Fibroblast of lung (primary cell): ENCODE measurements at regions not wholly inside any gene's neighbourhood (a gene's known extent, or its start where the extent isn't known, plus 50 kb on each side); places are given as distances from the start of the nearest gene placed in this dataset.

Source experiments
- EZH2 ChIP-seq: IDR thresholded peaks from 2 replicates; pipeline ENCODE4 v1.5.1; 2012; ENCODE audit warnings: low read length, control low read depth, mild to moderate bottlenecking; ENCODE audit errors: missing control alignments
- TF ChIP-seq, protein P1 (sequence below), 2 donors: IDR thresholded peaks in 1 of 2; conservative IDR thresholded peaks in 1 of 2; 1 replicate in 1 of 2; 2 replicates in 1 of 2; pipeline ENCODE4 v1.5.1; 2011 to 2012; ENCODE audit warnings: low read length in 2 of 2, control low read depth in 1 of 2, inconsistent platforms in 1 of 2, low read depth in 1 of 2, mild to moderate bottlenecking in 1 of 2

DNA sequence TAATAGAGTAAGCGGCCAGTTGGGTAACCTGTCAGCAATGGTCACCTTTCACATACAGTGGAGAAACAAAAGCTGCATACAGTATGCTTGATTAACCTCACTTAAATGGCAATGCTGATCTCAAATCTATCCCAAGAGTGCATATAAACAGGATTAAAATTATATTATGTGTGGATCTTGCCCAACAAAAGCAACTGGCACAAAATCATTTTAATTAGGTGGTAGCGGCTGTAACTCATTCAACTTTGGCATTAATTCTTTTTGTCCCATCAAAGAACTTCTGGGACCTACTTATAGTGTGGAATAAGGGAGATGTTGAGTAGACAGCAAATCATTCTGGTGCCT lies 167.8 kb upstream of the VRK2 start:
- TF ChIP-seq, protein P1, sequence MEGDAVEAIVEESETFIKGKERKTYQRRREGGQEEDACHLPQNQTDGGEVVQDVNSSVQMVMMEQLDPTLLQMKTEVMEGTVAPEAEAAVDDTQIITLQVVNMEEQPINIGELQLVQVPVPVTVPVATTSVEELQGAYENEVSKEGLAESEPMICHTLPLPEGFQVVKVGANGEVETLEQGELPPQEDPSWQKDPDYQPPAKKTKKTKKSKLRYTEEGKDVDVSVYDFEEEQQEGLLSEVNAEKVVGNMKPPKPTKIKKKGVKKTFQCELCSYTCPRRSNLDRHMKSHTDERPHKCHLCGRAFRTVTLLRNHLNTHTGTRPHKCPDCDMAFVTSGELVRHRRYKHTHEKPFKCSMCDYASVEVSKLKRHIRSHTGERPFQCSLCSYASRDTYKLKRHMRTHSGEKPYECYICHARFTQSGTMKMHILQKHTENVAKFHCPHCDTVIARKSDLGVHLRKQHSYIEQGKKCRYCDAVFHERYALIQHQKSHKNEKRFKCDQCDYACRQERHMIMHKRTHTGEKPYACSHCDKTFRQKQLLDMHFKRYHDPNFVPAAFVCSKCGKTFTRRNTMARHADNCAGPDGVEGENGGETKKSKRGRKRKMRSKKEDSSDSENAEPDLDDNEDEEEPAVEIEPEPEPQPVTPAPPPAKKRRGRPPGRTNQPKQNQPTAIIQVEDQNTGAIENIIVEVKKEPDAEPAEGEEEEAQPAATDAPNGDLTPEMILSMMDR (conservative IDR thresholded peaks at IDR 0.05 in 1 of 2, IDR thresholded peaks at IDR 0.05 in 1 of 2; ENCODE audit: low read depth in 1 of 2, low read length in 2 of 2) = no peak
- no peak for TF ChIP-seq EZH2
